ENCODE measurements at regions not wholly inside any gene's neighbourhood (a gene's known extent, or its start where the extent isn't known, plus 50 kb on each side); places are given as distances from the start of the nearest gene placed in this dataset.
"Not testable (repeated sequence)": the region's sequence is repeated elsewhere in the genome, so short reads cannot be mapped to it uniquely, and the experiment has no call there.

GRCh38 chr4:155032521-155033229, 175.8 kb upstream of the NPY2R start:
- DNase-seq (ENCODE audit: low read depth): no peak

GRCh38 chr4:155033604-155034003, 174.8 kb upstream of the NPY2R start:
- no peak for DNase-seq (ENCODE audit: low read depth)

GRCh38 chr4:155037031-155037430, 171.4 kb upstream of the NPY2R start:
- no peak for DNase-seq (ENCODE audit: low read depth)

- no peak for DNase-seq (ENCODE audit: low read depth)
Measured at GRCh38 chr4:155038459-155038858, 170.0 kb upstream of the NPY2R start.

- no peak for DNase-seq (ENCODE audit: low read depth)
Measured at GRCh38 chr4:155039162-155039561, 169.3 kb upstream of the NPY2R start.

GRCh38 chr4:155040031-155040430, 168.4 kb upstream of the NPY2R start:
- no peak for DNase-seq (ENCODE audit: low read depth)

GRCh38 chr4:155042014-155042413, 166.4 kb upstream of the NPY2R start:
- no peak for DNase-seq (ENCODE audit: low read depth)

- DNase-seq (ENCODE audit: low read depth): not testable (repeated sequence)
Measured at GRCh38 chr4:155044251-155044650, 164.2 kb upstream of the NPY2R start.

GRCh38 chr4:155047755-155048154, 160.7 kb upstream of the NPY2R start:
- DNase-seq (ENCODE audit: low read depth): no peak

- DNase-seq (ENCODE audit: low read depth): not testable (repeated sequence)
Measured at GRCh38 chr4:155054042-155054441, 154.4 kb upstream of the NPY2R start.

- DNase-seq (ENCODE audit: low read depth): no peak
Measured at GRCh38 chr4:155060419-155060818, 148.0 kb upstream of the NPY2R start.

- DNase-seq (ENCODE audit: low read depth): no peak
Measured at GRCh38 chr4:155060873-155061272, 147.6 kb upstream of the NPY2R start.

GRCh38 chr4:155062948-155063347, 145.5 kb upstream of the NPY2R start:
- DNase-seq (ENCODE audit: low read depth): no peak

GRCh38 chr4:155064934-155065333, 143.5 kb upstream of the NPY2R start:
- not testable (repeated sequence) for DNase-seq (ENCODE audit: low read depth)

GRCh38 chr4:155066871-155067270, 141.6 kb upstream of the NPY2R start:
- DNase-seq (ENCODE audit: low read depth): no peak

- DNase-seq (ENCODE audit: low read depth): no peak
Measured at GRCh38 chr4:155071962-155072361, 136.5 kb upstream of the NPY2R start.

- DNase-seq (ENCODE audit: low read depth): no peak
Measured at GRCh38 chr4:155072417-155072816, 136.0 kb upstream of the NPY2R start.

- DNase-seq (ENCODE audit: low read depth): no peak
Measured at GRCh38 chr4:155073852-155074251, 134.6 kb upstream of the NPY2R start.

- no peak for DNase-seq (ENCODE audit: low read depth)
Measured at GRCh38 chr4:155076256-155076785, 132.1 kb upstream of the NPY2R start.

- DNase-seq (ENCODE audit: low read depth): no peak
Measured at GRCh38 chr4:155077452-155078229, 130.8 kb upstream of the NPY2R start.

- no peak for DNase-seq (ENCODE audit: low read depth)
Measured at GRCh38 chr4:155079871-155080270, 128.6 kb upstream of the NPY2R start.

GRCh38 chr4:155081222-155081621, 127.2 kb upstream of the NPY2R start:
- no peak for DNase-seq (ENCODE audit: low read depth)

- DNase-seq (ENCODE audit: low read depth): no peak
Measured at GRCh38 chr4:155085843-155086530, 122.4 kb upstream of the NPY2R start.
